ENCODE measurements at regions not wholly inside any gene's neighbourhood (a gene's known extent, or its start where the extent isn't known, plus 50 kb on each side); places are given as distances from the start of the nearest gene placed in this dataset.

GRCh38 chr13:34224877-34225276, 406.9 kb downstream of the RFC3 start:
- no peak for TF ChIP-seq CTCF (IDR thresholded peaks at IDR 0.05)
- no peak for TF ChIP-seq POLR2A (IDR thresholded peaks at IDR 0.05)

Measured in heart left ventricle (tissue), 13 donors.